Left ventricle myocardium inferior (tissue), 1 donor: ENCODE measurements at regions not wholly inside any gene's neighbourhood (a gene's known extent, or its start where the extent isn't known, plus 50 kb on each side); places are given as distances from the start of the nearest gene placed in this dataset.

ENCODE experiments used
- DNase-seq: peaks from one replicate; pipeline ENCODE4 v3.0.0-alpha.2; 2020
- H3K27ac ChIP-seq: fragments of 200-600 bp; replicated peaks from 2 replicates; pipeline ENCODE4 v1.8.0; 2021
- H3K27me3 ChIP-seq: fragments of 200-600 bp; 2 replicates; pipeline ENCODE4 v1.8.0; 2021; ENCODE audit warnings: low read depth
- H3K36me3 ChIP-seq: fragments of 200-600 bp; 2 replicates; pipeline ENCODE4 v1.8.0; 2021
- H3K4me1 ChIP-seq: fragments of 200-600 bp; 2 replicates; pipeline ENCODE4 v1.8.0; 2021
- H3K4me3 ChIP-seq: fragments of 200-600 bp; 2 replicates; pipeline ENCODE4 v1.8.0; 2021; ENCODE audit warnings: mild to moderate bottlenecking, moderate library complexity
- H3K9me3 ChIP-seq: fragments of 200-600 bp; replicated peaks from 2 replicates; pipeline ENCODE4 v1.8.0; 2021
- intact Hi-C: fragments of 100-400 bp; cut with micrococcal nuclease; formaldehyde crosslinking; loops from one replicate; pipeline ENCODE4 v1.11.0; 2022
- TF ChIP-seq, protein P1 (sequence below): fragments of 200-600 bp; IDR thresholded peaks from 2 replicates; pipeline ENCODE4 v1.8.0; 2021; ENCODE audit warnings: antibody characterized with exemption, mild to moderate bottlenecking, borderline replicate concordance
- donor health status: DM: no; HTN: yes; CAD: no; lungs with severe emphysema.

DNA sequence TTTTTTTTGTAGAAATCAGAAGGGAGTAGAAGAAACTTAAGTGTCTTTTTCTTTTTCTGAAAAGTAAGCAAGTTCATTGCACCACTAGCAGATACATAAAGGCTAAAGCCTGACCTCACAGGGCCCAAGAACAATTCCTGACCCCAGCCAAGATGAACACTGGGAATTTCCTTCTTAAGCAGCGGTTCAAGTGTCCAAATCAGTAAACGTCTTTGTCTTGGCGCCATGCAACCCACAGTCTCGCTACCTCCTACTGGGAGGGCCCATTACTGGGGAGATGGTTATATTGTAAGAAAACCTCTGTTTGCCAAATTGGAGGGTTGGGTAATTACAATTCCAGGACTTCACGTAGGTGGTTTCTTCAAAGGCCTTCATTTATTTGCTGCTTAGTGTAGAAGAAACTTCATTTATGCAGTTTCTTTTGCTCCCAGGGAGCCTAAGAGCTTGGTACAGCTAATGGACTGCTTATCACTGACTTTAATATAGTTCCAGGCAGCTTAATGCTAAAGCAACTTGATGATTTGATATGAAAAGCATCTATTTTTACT, 58.3 kb upstream of the ADRB1 start:
- no peaks in the 10 kb centered on the region for H3K27me3 ChIP-seq
- no peak overlapping the region for H3K27ac ChIP-seq
- no peak overlapping the region for H3K4me3 ChIP-seq
- H3K36me3 ChIP-seq, result no peaks in the 10 kb centered on the region
- peaks cover 17% of the 10 kb centered on the region for H3K4me1 ChIP-seq
- TF ChIP-seq, protein P1, sequence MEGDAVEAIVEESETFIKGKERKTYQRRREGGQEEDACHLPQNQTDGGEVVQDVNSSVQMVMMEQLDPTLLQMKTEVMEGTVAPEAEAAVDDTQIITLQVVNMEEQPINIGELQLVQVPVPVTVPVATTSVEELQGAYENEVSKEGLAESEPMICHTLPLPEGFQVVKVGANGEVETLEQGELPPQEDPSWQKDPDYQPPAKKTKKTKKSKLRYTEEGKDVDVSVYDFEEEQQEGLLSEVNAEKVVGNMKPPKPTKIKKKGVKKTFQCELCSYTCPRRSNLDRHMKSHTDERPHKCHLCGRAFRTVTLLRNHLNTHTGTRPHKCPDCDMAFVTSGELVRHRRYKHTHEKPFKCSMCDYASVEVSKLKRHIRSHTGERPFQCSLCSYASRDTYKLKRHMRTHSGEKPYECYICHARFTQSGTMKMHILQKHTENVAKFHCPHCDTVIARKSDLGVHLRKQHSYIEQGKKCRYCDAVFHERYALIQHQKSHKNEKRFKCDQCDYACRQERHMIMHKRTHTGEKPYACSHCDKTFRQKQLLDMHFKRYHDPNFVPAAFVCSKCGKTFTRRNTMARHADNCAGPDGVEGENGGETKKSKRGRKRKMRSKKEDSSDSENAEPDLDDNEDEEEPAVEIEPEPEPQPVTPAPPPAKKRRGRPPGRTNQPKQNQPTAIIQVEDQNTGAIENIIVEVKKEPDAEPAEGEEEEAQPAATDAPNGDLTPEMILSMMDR, result no peak
- no peak for DNase-seq
- no peaks in the 10 kb centered on the region for H3K9me3 ChIP-seq
- intact Hi-C loops, result no loop called here

DNA sequence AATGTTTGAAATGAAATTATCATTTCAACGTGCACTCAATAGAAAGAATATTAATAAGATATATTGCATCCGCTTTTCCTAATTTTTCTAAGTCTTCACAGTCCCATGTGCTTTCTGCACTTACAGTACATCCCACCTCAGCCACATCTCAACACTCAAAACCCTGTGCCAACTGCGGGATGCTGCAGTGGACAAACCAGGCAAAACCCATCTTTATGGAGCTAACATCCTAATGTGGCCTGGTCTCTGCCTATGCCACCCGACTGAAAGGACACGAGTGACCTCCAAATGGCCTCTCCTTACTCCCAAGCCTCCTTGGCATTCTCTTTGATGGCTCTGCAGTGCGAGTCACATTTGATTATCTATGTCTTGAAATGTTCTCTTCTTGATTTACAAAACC, 57.4 kb upstream of the ADRB1 start:
- no peaks in the 10 kb centered on the region for H3K9me3 ChIP-seq
- intact Hi-C loops, result no loop called here
- H3K27me3 ChIP-seq, result no peaks in the 10 kb centered on the region
- H3K4me1 ChIP-seq, result peaks cover 17% of the 10 kb centered on the region
- no peaks in the 10 kb centered on the region for H3K36me3 ChIP-seq
- TF ChIP-seq, protein P1, result no peak
- no peak for DNase-seq
- H3K4me3 ChIP-seq, result no peak overlapping the region
- no peak overlapping the region for H3K27ac ChIP-seq

DNA sequence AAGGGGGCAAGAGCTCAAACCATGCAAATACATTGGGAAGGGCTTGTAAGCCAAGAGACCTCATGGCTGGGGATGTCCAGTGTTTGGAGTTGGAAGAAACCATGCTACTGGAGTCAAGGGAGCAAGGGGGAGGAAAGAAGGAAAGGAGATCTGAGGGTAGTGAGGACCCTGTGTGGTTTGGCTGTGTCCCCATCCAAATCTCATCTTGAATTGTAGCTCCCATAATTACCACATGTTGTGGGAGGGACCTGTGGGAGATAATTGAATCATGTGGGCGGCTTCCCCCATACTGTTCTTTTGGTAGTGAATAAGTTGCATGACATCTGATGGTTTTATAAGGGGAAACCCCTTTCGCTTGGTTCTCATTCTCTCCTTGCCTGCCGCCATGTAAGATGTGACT, 56.5 kb upstream of the ADRB1 start:
- TF ChIP-seq, protein P1, result no peak
- Histone ChIP-seq H3K9me3 (no peaks in the 10 kb centered on the region), H3K4me3 (no peak overlapping the region), H3K27ac (no peak overlapping the region), H3K27me3 (no peaks in the 10 kb centered on the region), H3K4me1 (peaks cover 14% of the 10 kb centered on the region), H3K36me3 (no peaks in the 10 kb centered on the region)
- DNase-seq, result no peak
- intact Hi-C loops, result no loop called here

DNA sequence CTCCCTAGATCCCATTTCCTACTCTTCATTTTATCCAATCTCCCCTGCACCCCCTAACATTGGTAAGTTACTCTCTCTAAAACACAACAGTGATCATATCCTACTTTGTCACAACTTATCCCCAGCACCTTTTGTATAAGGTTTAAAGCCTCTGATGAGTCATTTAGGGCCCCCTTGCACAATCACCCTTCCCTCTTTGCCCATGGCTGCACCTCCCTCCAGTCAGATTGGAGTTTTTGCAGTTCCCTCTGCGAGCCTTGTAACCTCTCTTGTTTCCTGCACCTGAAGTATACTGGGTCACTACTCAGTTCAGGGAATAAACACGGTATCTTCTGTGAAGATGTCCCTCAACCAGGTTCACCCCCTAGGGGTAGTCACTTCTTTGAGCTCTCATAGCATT, 55.9 kb upstream of the ADRB1 start:
- DNase-seq, result no peak
- TF ChIP-seq, protein P1, result no peak
- intact Hi-C loops, result no loop called here
- H3K27me3 ChIP-seq, result no peaks in the 10 kb centered on the region
- no peak overlapping the region for H3K27ac ChIP-seq
- no peaks in the 10 kb centered on the region for H3K36me3 ChIP-seq
- peaks cover 12% of the 10 kb centered on the region for H3K4me1 ChIP-seq
- H3K4me3 ChIP-seq, result no peak overlapping the region
- no peaks in the 10 kb centered on the region for H3K9me3 ChIP-seq

DNA sequence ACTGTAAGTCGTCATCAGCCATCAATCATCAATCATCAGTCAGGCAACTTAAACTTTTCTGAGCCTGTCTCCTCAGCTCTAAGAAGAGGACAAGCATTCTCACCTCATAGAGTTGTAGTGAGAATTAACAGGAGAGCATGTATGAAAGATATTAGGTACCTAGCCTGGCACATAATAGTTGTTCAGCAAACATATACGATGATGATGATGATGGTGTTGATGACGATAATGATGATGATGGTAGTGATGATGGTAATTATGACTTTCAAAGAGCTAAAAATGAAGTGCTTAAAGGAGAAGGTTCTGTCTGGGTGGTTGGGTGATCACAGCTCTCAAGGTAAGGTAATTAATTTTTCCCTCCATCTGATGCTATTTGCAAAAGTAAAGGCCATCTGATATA, 55.1 kb upstream of the ADRB1 start:
- Histone ChIP-seq H3K36me3 (no peaks in the 10 kb centered on the region), H3K27me3 (no peaks in the 10 kb centered on the region), H3K4me3 (no peak overlapping the region), H3K9me3 (no peaks in the 10 kb centered on the region), H3K4me1 (peaks cover 10% of the 10 kb centered on the region), H3K27ac (no peak overlapping the region)
- intact Hi-C loops, result no loop called here
- TF ChIP-seq, protein P1, result no peak
- no peak for DNase-seq
